KOPT-K1 (cell line): ENCODE measurements at regions not wholly inside any gene's neighbourhood (a gene's known extent, or its start where the extent isn't known, plus 50 kb on each side); places are given as distances from the start of the nearest gene placed in this dataset.
"Not testable (repeated sequence)": the region's sequence is repeated elsewhere in the genome, so short reads cannot be mapped to it uniquely, and the experiment has no call there.

Experiments
- H3K27ac ChIP-seq: fragments of 200-600 bp; sonication (generic); 2 replicates; pipeline ENCODE4 v1.5.1; 2016; ENCODE audit warnings: antibody characterized with exemption, mild to moderate bottlenecking, low read depth, low read length; ENCODE audit not compliant: poor library complexity, severe bottlenecking
- H3K36me3 ChIP-seq: fragments of 200-600 bp; sonication (generic); 2 replicates; pipeline ENCODE4 v1.5.1; 2017; ENCODE audit warnings: antibody characterized with exemption, mild to moderate bottlenecking, low read length, moderate library complexity; ENCODE audit not compliant: insufficient read depth
- H3K9me3 ChIP-seq: fragments of 200-600 bp; sonication (generic); 2 replicates; pipeline ENCODE4 v1.5.1; 2017; ENCODE audit warnings: antibody characterized with exemption, low read length, mild to moderate bottlenecking; ENCODE audit not compliant: insufficient read depth, poor library complexity, severe bottlenecking

- Histone ChIP-seq H3K36me3 (no peaks in the 10 kb centered on the region), H3K9me3 (no peaks in the 10 kb centered on the region), H3K27ac (no peak overlapping the region)
These were observed 111.4 kb downstream of the ATXN3L start for GRCh38 chrX:13208281-13208935.

GRCh38 chrX:13203271-13203670 is 116.6 kb downstream of the ATXN3L start:
- no peaks in the 10 kb centered on the region for H3K9me3 ChIP-seq
- no peak overlapping the region for H3K27ac ChIP-seq
- no peaks in the 10 kb centered on the region for H3K36me3 ChIP-seq

DNA sequence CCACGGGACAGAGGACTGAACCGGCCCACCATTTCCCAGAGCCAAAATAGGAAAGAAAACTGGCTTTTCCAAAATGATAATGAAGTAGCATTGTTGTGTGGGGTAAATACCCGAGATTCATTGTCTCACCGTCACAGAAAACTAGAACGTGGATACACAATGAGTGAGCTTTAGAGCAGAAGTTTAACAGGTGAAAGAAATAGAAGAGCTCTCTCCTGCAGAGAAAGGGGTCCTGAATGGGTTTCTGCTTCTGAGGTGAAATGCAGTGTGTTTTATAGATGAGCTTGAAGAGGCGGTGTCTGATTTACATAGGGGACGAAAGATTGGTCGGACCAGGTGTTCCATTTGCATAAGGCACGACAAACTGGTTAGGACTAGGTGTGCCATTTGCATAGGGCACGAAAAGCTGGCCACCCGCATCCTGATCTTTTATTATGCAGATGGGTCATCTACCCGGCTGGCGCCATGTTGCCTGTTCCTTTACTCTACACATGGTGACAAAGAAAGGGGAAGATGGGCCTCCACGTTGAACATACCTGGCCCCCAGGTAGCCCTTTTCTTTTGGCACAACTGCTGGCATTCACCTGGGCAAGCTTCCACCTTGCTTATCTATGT is 118.1 kb downstream of the ATXN3L start:
- H3K9me3 ChIP-seq, result no peaks in the 10 kb centered on the region
- H3K36me3 ChIP-seq, result no peaks in the 10 kb centered on the region
- H3K27ac ChIP-seq, result no peak overlapping the region

GRCh38 chrX:13200398-13200797 is 119.5 kb downstream of the ATXN3L start:
- Histone ChIP-seq H3K9me3 (no peaks in the 10 kb centered on the region), H3K27ac (no peak overlapping the region), H3K36me3 (no peaks in the 10 kb centered on the region)

DNA sequence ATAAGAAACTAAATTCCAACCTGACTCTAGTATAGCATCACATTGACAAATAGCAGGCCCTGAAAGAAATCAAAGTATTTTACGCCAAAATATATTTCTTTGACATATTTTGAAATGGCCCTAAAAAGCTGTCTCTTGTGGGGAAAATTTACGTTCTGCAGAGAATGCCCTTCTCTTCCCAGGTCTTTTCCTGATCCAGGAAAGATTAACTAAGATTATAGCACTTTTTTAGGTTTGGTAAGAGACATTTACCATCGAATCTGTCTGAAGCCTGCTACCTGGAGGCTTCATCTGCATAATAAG is 121.1 kb downstream of the ATXN3L start:
- no peaks in the 10 kb centered on the region for H3K9me3 ChIP-seq
- no peak overlapping the region for H3K27ac ChIP-seq
- H3K36me3 ChIP-seq, result no peaks in the 10 kb centered on the region

DNA sequence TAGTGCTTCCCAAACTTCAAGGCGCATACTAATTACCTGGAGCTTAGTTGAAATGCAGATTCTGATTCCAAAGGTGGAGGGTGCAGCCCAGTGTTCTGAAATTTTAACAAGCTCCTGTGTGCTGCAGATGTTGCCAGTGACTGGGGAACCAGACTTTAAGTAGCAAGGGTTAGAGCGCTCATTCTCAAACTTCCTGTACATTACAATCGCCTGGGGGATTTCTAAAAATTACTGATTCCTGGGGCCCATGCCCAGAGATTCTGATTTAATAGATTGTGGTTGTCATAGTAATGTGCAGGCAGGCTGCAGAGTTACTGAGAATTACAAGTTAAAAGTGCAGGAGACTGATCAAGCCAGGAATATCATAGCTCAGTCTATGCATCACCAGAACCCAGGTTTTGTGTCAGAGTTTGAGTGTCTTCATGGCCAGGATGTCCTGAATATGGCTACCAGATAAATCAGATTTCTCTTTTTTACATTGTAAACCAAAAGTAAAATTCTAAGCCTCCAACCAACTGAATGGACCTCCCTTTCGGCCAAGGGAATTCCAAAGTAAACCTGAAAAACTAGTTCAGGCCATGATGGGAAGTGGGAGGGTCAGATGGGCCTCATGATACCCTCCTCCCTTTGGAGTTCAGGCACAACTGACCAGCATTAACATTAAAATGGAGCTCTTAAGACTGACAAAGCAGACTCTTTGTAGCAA is 121.6 kb downstream of the ATXN3L start:
- no peaks in the 10 kb centered on the region for H3K36me3 ChIP-seq
- H3K27ac ChIP-seq, result no peak overlapping the region
- H3K9me3 ChIP-seq, result no peaks in the 10 kb centered on the region

GRCh38 chrX:13196782-13197181 is 123.1 kb downstream of the ATXN3L start:
- Histone ChIP-seq H3K36me3 (no peaks in the 10 kb centered on the region), H3K27ac (no peak overlapping the region), H3K9me3 (no peaks in the 10 kb centered on the region)

GRCh38 chrX:13195340-13195739 is 124.5 kb downstream of the ATXN3L start:
- no peaks in the 10 kb centered on the region for H3K9me3 ChIP-seq
- H3K36me3 ChIP-seq, result no peaks in the 10 kb centered on the region
- H3K27ac ChIP-seq, result no peak overlapping the region

DNA sequence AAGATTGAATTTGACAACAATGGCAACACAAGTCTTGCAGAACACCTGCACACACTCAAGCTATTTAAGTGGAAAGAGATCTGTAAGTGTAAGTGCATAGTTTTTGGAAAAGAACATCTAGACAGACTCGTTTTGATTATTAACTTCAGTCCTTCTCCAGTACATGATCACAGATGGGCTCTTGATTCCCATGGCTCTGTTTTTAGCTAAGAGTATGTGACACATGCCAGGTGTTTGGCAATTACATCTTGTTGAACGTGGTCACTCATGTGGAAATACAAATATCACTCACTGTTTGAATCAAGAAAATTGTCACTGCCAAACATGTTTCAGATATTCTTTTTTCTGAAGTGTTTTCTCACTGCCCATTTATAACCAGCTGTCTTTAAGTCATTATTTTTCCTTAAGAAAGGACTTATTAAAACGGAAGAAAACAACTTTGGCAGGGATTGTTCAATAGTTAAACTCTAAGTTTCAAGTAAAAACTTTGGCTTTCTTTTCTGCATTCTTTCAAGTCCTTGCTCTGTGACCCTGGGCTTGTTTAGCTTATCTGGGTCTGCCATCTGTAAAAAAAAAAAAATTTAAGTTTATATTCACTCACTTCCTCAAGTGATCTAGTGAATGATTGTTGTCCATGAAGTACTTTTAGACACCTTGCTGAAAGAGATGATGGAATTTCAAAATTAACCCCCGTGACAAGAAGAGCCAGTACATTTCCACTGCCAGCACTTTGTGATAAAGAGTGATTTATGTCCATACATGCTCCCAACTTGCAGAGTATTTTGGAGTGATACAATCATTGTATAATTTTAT is 125.4 kb downstream of the ATXN3L start:
- Histone ChIP-seq H3K36me3 (no peaks in the 10 kb centered on the region), H3K9me3 (no peaks in the 10 kb centered on the region), H3K27ac (no peak overlapping the region)

GRCh38 chrX:13190051-13190450 is 129.8 kb downstream of the ATXN3L start:
- Histone ChIP-seq H3K9me3 (no peaks in the 10 kb centered on the region), H3K27ac (no peak overlapping the region), H3K36me3 (no peaks in the 10 kb centered on the region)

GRCh38 chrX:13189380-13189779 is 130.5 kb downstream of the ATXN3L start:
- Histone ChIP-seq H3K27ac (no peak overlapping the region), H3K36me3 (no peaks in the 10 kb centered on the region), H3K9me3 (no peaks in the 10 kb centered on the region)

DNA sequence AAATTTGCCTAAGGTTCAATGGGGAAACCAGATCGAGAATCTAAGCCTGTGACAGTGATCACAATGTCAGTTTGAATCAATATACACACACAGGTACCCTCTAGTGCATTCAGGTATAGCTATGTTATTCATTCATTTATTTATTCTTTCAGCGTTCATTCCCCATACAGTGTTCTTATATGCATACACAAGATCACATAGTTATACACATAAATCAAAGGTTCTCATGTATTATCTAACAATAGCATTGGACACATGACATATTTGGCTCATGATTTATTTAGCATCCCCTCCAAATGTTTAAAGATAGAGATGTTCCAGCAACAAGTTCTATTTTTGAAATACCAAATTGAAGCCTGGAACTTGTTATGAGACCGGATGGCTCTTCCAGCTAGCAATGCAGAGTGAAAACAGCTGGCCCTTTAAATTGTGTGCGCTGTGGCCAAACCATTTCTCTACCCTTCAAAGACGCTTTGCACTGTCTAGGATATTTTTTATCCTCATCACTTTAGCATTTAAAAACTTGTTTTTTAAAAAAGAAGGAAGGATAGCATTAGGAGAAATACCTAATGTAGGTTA is 131.0 kb downstream of the ATXN3L start:
- no peaks in the 10 kb centered on the region for H3K36me3 ChIP-seq
- no peaks in the 10 kb centered on the region for H3K9me3 ChIP-seq
- H3K27ac ChIP-seq, result no peak overlapping the region

- not testable (repeated sequence) for H3K27ac ChIP-seq, H3K9me3 ChIP-seq, H3K36me3 ChIP-seq
These were observed 133.2 kb downstream of the ATXN3L start for GRCh38 chrX:13186643-13187042.

GRCh38 chrX:13180807-13181206 is 136.4 kb upstream of the FAM9C start:
- Histone ChIP-seq H3K36me3 (no peaks in the 10 kb centered on the region), H3K9me3 (no peaks in the 10 kb centered on the region), H3K27ac (no peak overlapping the region)

GRCh38 chrX:13179586-13179985 is 135.2 kb upstream of the FAM9C start:
- Histone ChIP-seq H3K9me3 (no peaks in the 10 kb centered on the region), H3K36me3 (no peaks in the 10 kb centered on the region), H3K27ac (no peak overlapping the region)
